ENCODE measurements at regions not wholly inside any gene's neighbourhood (a gene's known extent, or its start where the extent isn't known, plus 50 kb on each side); places are given as distances from the start of the nearest gene placed in this dataset.

DNA sequence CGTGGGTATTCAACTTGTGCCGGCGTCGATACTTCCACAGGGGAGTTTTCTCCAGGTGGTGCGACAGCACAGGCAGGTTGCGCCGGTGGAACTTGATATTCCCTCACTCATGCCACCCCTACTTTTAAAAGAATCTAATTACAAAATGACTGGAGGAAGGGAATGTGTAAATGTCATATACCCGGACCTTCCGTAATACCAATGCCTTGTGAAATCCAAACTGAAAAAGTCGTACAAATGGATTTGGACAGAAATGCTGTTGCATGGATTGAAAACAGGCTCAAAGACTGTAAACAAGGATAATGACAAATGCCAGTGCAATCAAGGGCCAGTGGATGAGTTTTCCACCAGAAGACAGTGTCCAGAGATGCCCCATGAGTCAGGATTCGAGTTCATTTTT, 235.3 kb upstream of the USP25 start (continued):
- TF ChIP-seq RARB (CRISPR knock-in tag; IDR thresholded peaks at IDR 0.05) (no peak), CSDC2 (CRISPR knock-in tag; IDR thresholded peaks at IDR 0.05) (no peak)

DNA sequence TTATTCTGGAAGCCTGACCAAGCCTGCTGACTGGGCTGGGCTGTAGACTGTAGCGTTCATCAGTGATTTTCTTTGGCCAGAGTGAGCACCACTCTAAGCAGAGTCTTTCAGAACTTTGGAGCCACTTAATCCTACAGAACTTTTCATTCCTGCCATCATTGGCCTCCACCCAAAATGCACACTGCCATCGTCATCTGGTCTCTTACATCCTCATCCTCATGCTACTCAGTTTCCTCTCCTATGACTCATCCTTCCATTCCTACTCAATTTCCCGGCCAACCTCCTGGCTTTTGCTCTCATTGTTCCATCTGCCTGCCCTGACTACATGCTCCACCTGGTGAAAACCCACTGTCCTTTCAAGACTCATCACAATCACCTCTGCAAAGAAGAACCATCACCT, 233.8 kb upstream of the USP25 start:
- TF ChIP-seq, protein P1, sequence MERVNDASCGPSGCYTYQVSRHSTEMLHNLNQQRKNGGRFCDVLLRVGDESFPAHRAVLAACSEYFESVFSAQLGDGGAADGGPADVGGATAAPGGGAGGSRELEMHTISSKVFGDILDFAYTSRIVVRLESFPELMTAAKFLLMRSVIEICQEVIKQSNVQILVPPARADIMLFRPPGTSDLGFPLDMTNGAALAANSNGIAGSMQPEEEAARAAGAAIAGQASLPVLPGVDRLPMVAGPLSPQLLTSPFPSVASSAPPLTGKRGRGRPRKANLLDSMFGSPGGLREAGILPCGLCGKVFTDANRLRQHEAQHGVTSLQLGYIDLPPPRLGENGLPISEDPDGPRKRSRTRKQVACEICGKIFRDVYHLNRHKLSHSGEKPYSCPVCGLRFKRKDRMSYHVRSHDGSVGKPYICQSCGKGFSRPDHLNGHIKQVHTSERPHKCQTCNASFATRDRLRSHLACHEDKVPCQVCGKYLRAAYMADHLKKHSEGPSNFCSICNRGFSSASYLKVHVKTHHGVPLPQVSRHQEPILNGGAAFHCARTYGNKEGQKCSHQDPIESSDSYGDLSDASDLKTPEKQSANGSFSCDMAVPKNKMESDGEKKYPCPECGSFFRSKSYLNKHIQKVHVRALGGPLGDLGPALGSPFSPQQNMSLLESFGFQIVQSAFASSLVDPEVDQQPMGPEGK (CRISPR knock-in tag; IDR thresholded peaks at IDR 0.05; ENCODE audit: borderline replicate concordance), result no peak
- TF ChIP-seq ZNF565 (CRISPR knock-in tag; conservative IDR thresholded peaks at IDR 0.05; ENCODE audit: low read depth) (no peak), ARNTL (CRISPR knock-in tag; IDR thresholded peaks at IDR 0.05; ENCODE audit: borderline replicate concordance, low read depth) (no peak), RARB (CRISPR knock-in tag; IDR thresholded peaks at IDR 0.05) (no peak), ZNF70 (CRISPR knock-in tag; IDR thresholded peaks at IDR 0.05) (no peak), BACH2 (CRISPR knock-in tag; IDR thresholded peaks at IDR 0.05; ENCODE audit: borderline replicate concordance) (no peak), PPARA (CRISPR knock-in tag; IDR thresholded peaks at IDR 0.05; ENCODE audit: borderline replicate concordance) (no peak), SNAI2 (CRISPR knock-in tag; IDR thresholded peaks at IDR 0.05) (no peak), CSDC2 (CRISPR knock-in tag; IDR thresholded peaks at IDR 0.05) (no peak), GLIS3 (CRISPR knock-in tag; IDR thresholded peaks at IDR 0.05) (no peak), TCF4 (CRISPR knock-in tag; IDR thresholded peaks at IDR 0.05; ENCODE audit: borderline replicate concordance) (no peak), TOX (CRISPR knock-in tag; IDR thresholded peaks at IDR 0.05; ENCODE audit: borderline replicate concordance) (no peak), ZFP30 (CRISPR knock-in tag; IDR thresholded peaks at IDR 0.05) (no peak), ZC3H10 (CRISPR knock-in tag; IDR thresholded peaks at IDR 0.05) (no peak)
- TF ChIP-seq, protein P2, sequence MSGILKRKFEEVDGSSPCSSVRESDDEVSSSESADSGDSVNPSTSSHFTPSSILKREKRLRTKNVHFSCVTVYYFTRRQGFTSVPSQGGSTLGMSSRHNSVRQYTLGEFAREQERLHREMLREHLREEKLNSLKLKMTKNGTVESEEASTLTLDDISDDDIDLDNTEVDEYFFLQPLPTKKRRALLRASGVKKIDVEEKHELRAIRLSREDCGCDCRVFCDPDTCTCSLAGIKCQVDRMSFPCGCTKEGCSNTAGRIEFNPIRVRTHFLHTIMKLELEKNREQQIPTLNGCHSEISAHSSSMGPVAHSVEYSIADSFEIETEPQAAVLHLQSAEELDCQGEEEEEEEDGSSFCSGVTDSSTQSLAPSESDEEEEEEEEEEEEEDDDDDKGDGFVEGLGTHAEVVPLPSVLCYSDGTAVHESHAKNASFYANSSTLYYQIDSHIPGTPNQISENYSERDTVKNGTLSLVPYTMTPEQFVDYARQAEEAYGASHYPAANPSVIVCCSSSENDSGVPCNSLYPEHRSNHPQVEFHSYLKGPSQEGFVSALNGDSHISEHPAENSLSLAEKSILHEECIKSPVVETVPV (CRISPR knock-in tag; IDR thresholded peaks at IDR 0.05), result no peak
- TF ChIP-seq, protein P3, sequence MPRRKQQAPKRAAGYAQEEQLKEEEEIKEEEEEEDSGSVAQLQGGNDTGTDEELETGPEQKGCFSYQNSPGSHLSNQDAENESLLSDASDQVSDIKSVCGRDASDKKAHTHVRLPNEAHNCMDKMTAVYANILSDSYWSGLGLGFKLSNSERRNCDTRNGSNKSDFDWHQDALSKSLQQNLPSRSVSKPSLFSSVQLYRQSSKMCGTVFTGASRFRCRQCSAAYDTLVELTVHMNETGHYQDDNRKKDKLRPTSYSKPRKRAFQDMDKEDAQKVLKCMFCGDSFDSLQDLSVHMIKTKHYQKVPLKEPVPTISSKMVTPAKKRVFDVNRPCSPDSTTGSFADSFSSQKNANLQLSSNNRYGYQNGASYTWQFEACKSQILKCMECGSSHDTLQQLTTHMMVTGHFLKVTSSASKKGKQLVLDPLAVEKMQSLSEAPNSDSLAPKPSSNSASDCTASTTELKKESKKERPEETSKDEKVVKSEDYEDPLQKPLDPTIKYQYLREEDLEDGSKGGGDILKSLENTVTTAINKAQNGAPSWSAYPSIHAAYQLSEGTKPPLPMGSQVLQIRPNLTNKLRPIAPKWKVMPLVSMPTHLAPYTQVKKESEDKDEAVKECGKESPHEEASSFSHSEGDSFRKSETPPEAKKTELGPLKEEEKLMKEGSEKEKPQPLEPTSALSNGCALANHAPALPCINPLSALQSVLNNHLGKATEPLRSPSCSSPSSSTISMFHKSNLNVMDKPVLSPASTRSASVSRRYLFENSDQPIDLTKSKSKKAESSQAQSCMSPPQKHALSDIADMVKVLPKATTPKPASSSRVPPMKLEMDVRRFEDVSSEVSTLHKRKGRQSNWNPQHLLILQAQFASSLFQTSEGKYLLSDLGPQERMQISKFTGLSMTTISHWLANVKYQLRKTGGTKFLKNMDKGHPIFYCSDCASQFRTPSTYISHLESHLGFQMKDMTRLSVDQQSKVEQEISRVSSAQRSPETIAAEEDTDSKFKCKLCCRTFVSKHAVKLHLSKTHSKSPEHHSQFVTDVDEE (CRISPR knock-in tag; IDR thresholded peaks at IDR 0.05), result no peak
- TF ChIP-seq, protein P4, sequence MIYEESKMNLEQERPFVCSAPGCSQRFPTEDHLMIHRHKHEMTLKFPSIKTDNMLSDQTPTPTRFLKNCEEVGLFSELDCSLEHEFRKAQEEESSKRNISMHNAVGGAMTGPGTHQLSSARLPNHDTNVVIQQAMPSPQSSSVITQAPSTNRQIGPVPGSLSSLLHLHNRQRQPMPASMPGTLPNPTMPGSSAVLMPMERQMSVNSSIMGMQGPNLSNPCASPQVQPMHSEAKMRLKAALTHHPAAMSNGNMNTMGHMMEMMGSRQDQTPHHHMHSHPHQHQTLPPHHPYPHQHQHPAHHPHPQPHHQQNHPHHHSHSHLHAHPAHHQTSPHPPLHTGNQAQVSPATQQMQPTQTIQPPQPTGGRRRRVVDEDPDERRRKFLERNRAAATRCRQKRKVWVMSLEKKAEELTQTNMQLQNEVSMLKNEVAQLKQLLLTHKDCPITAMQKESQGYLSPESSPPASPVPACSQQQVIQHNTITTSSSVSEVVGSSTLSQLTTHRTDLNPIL (CRISPR knock-in tag; IDR thresholded peaks at IDR 0.05; ENCODE audit: low read depth), result no peak
- TF ChIP-seq, protein P5, sequence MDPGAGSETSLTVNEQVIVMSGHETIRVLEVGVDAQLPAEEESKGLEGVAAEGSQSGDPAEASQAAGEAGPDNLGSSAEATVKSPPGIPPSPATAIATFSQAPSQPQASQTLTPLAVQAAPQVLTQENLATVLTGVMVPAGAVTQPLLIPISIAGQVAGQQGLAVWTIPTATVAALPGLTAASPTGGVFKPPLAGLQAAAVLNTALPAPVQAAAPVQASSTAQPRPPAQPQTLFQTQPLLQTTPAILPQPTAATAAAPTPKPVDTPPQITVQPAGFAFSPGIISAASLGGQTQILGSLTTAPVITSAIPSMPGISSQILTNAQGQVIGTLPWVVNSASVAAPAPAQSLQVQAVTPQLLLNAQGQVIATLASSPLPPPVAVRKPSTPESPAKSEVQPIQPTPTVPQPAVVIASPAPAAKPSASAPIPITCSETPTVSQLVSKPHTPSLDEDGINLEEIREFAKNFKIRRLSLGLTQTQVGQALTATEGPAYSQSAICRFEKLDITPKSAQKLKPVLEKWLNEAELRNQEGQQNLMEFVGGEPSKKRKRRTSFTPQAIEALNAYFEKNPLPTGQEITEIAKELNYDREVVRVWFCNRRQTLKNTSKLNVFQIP (CRISPR knock-in tag; IDR thresholded peaks at IDR 0.05; ENCODE audit: borderline replicate concordance, low read depth), result no peak
- no peak for ATAC-seq

DNA sequence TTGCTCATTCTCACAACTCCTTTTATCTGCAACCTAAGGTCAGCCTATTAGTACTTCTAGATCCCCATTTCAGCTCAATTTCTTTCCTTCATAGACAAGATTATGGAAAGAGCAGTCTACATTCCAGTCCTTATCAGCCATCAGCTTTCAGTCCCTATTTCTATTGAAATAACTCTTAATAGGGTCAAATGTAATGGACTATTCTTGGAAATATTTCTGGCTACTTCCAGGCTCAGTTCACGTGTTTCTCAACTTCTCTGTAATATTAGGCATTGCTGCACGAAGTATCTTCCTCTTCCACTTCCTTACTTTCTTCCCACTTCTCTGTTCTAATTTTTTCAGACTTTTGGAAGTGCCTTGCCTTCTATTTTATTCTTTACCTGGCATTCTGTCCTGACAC, 232.9 kb upstream of the USP25 start:
- TF ChIP-seq ZFP30 (CRISPR knock-in tag; IDR thresholded peaks at IDR 0.05) (no peak), ZC3H10 (CRISPR knock-in tag; IDR thresholded peaks at IDR 0.05) (no peak), BACH2 (CRISPR knock-in tag; IDR thresholded peaks at IDR 0.05; ENCODE audit: borderline replicate concordance) (no peak), ESRRG (CRISPR knock-in tag; IDR thresholded peaks at IDR 0.05) (no peak), ARNTL (CRISPR knock-in tag; IDR thresholded peaks at IDR 0.05; ENCODE audit: borderline replicate concordance, low read depth) (no peak), ZNF70 (CRISPR knock-in tag; IDR thresholded peaks at IDR 0.05) (no peak), ZNF565 (CRISPR knock-in tag; conservative IDR thresholded peaks at IDR 0.05; ENCODE audit: low read depth) (no peak), GLIS3 (CRISPR knock-in tag; IDR thresholded peaks at IDR 0.05) (no peak), ZNF8 (CRISPR knock-in tag; IDR thresholded peaks at IDR 0.05) (no peak), ZFP3 (CRISPR knock-in tag; IDR thresholded peaks at IDR 0.05) (no peak), TOX (CRISPR knock-in tag; IDR thresholded peaks at IDR 0.05; ENCODE audit: borderline replicate concordance) (no peak), CSDC2 (CRISPR knock-in tag; IDR thresholded peaks at IDR 0.05) (no peak), ISL1 (CRISPR knock-in tag; IDR thresholded peaks at IDR 0.05) (no peak), RARB (CRISPR knock-in tag; IDR thresholded peaks at IDR 0.05) (no peak), SNAI2 (CRISPR knock-in tag; IDR thresholded peaks at IDR 0.05) (no peak), PPARA (CRISPR knock-in tag; IDR thresholded peaks at IDR 0.05; ENCODE audit: borderline replicate concordance) (no peak)
- TF ChIP-seq, protein P4 (CRISPR knock-in tag; IDR thresholded peaks at IDR 0.05; ENCODE audit: low read depth), result no peak
- TF ChIP-seq, protein P2 (CRISPR knock-in tag; IDR thresholded peaks at IDR 0.05), result no peak
- TF ChIP-seq, protein P5 (CRISPR knock-in tag; IDR thresholded peaks at IDR 0.05; ENCODE audit: borderline replicate concordance, low read depth), result no peak
- no peak for ATAC-seq

Data from SK-N-SH treated with all-trans-retinoic acid at 6 μM for 48 hours (cell line).